Panc1 (cell line): ENCODE measurements at regions not wholly inside any gene's neighbourhood (a gene's known extent, or its start where the extent isn't known, plus 50 kb on each side); places are given as distances from the start of the nearest gene placed in this dataset.
"Not testable (repeated sequence)": the region's sequence is repeated elsewhere in the genome, so short reads cannot be mapped to it uniquely, and the experiment has no call there.

ENCODE experiments used
- ATAC-seq: fragments of 200-7000 bp; cut with Tn5 transposase; 2 replicates; pipeline ENCODE4 v1.9.1; 2020; ENCODE audit warnings: mild to moderate bottlenecking, moderate library complexity
- BruUV-seq: library from RNA; stranded (reverse); fragments of 400-500 nt; replicated peaks from 2 replicates; lab custom pipeline; 2021; lab: Mats Ljungman, UMichigan
- CTCF ChIA-PET: fragments of 300-600 bp; sonication (Branson Sonifier 250); formaldehyde crosslinking; loops from one replicate; lab custom pipeline; 2022; ENCODE audit warnings: antibody characterized with exemption; lab: Charles Lee
- POLR2A ChIA-PET: fragments of 300-600 bp; sonication (Branson Sonifier 250); formaldehyde crosslinking; loops from one replicate; lab custom pipeline; 2022; ENCODE audit warnings: antibody characterized with exemption; lab: Charles Lee
- DNase-seq: peaks from one replicate; pipeline ENCODE4 v3.0.0-alpha.2; 2010; ENCODE audit warnings: low read depth, low spot score
- H3K27ac ChIP-seq: 2 replicates; pipeline ENCODE4 v1.5.1; 2011; ENCODE audit warnings: mild to moderate bottlenecking, low read length, inconsistent platforms
- H3K27me3 ChIP-seq: fragments of 200-500 bp; sonication (Bioruptor generic); 2 replicates; pipeline ENCODE4 v1.6.0; 2014; ENCODE audit warnings: low read length, inconsistent platforms; ENCODE audit not compliant: control insufficient read depth, insufficient read depth
- H3K36me3 ChIP-seq: fragments of 200-500 bp; sonication (Bioruptor generic); 2 replicates; pipeline ENCODE4 v1.5.1; 2014; ENCODE audit warnings: inconsistent platforms, mild to moderate bottlenecking, low read length, moderate library complexity; ENCODE audit not compliant: control insufficient read depth, insufficient read depth
- H3K4me1 ChIP-seq: 2 replicates; pipeline ENCODE4 v1.5.1; 2011; ENCODE audit warnings: inconsistent platforms, mild to moderate bottlenecking, low read length, moderate library complexity; ENCODE audit not compliant: control insufficient read depth, insufficient read depth
- H3K4me3 ChIP-seq, 2 experiments: 2 replicates each; pipeline ENCODE4 v1.5.1; 2011 to 2012; ENCODE audit warnings: low read depth in 2 of 2, low read length in 2 of 2, mild to moderate bottlenecking in 2 of 2, inconsistent platforms in 1 of 2, moderate library complexity in 1 of 2
- H3K9me3 ChIP-seq: fragments of 200-500 bp; sonication (Bioruptor generic); 2 replicates; pipeline ENCODE4 v1.5.1; 2014; ENCODE audit warnings: low read depth, mild to moderate bottlenecking, inconsistent platforms, low read length, moderate library complexity; ENCODE audit not compliant: control insufficient read depth, insufficient read depth
- POLR2AphosphoS5 ChIP-seq: IDR thresholded peaks from 2 replicates; pipeline ENCODE4 v1.6.1; 2012; ENCODE audit warnings: mild to moderate bottlenecking, low read depth, low read length, moderate library complexity
- SIN3A ChIP-seq: IDR thresholded peaks from 2 replicates; pipeline ENCODE4 v1.6.1; 2012; ENCODE audit warnings: low read depth, mild to moderate bottlenecking, low read length, moderate library complexity, borderline replicate concordance; ENCODE audit not compliant: insufficient read depth
- TCF7L2 ChIP-seq: IDR thresholded peaks from 2 replicates; pipeline ENCODE4 v1.6.1; 2011; ENCODE audit warnings: mild to moderate bottlenecking, low read depth, low read length, inconsistent platforms
- in situ Hi-C: cut with HindIII; loops from 2 replicates; pipeline ENCODE4 v1.10.0; 2016; ENCODE audit warnings: low sequenced_read_pairs, low pct_unique_long_range_greater_than_20kb
- intact Hi-C: fragments of 100-400 bp; cut with micrococcal nuclease; formaldehyde crosslinking; loops from one replicate; pipeline ENCODE4 v1.10.0; 2022; ENCODE audit not compliant: unreplicated experiment
- TF ChIP-seq, protein P1 (sequence below): fragments of 450-650 bp; IDR thresholded peaks from 2 replicates; pipeline ENCODE4 v1.5.1; 2017; ENCODE audit warnings: mild to moderate bottlenecking
- TF ChIP-seq, protein P2 (sequence below), 2 experiments: IDR thresholded peaks; 2 replicates each; pipeline ENCODE4 v1.6.1; 2011 to 2012; ENCODE audit warnings: low read depth in 2 of 2, control low read depth in 1 of 2, low read length in 1 of 2, mild to moderate bottlenecking in 1 of 2, moderate library complexity in 1 of 2; ENCODE audit not compliant: insufficient read depth in 1 of 2

DNA sequence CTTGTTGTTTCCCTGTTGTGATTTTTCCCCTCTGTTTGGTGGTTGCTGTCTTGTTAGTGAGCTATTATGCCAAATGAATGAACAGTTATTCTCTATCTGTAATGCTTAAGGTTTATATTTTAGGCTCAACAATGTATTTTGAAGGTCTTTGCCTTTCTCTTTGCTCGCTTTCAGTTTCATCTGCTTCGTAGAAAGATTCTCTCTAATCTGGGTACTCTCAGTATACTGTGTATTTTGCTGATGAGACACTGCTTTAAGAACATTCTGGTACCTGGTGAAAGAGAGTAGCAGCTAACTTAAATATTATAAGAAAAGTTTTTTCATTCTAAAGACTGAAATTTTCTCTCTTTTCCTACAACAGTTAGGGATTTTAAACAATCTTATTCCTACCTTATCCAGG lies 1274.7 kb upstream of the PABPC4L start:
- in situ Hi-C loops (no loop called here), intact Hi-C loops (no loop called here)
- TF ChIP-seq, protein P1, sequence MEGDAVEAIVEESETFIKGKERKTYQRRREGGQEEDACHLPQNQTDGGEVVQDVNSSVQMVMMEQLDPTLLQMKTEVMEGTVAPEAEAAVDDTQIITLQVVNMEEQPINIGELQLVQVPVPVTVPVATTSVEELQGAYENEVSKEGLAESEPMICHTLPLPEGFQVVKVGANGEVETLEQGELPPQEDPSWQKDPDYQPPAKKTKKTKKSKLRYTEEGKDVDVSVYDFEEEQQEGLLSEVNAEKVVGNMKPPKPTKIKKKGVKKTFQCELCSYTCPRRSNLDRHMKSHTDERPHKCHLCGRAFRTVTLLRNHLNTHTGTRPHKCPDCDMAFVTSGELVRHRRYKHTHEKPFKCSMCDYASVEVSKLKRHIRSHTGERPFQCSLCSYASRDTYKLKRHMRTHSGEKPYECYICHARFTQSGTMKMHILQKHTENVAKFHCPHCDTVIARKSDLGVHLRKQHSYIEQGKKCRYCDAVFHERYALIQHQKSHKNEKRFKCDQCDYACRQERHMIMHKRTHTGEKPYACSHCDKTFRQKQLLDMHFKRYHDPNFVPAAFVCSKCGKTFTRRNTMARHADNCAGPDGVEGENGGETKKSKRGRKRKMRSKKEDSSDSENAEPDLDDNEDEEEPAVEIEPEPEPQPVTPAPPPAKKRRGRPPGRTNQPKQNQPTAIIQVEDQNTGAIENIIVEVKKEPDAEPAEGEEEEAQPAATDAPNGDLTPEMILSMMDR = no peak
- TF ChIP-seq, protein P2, sequence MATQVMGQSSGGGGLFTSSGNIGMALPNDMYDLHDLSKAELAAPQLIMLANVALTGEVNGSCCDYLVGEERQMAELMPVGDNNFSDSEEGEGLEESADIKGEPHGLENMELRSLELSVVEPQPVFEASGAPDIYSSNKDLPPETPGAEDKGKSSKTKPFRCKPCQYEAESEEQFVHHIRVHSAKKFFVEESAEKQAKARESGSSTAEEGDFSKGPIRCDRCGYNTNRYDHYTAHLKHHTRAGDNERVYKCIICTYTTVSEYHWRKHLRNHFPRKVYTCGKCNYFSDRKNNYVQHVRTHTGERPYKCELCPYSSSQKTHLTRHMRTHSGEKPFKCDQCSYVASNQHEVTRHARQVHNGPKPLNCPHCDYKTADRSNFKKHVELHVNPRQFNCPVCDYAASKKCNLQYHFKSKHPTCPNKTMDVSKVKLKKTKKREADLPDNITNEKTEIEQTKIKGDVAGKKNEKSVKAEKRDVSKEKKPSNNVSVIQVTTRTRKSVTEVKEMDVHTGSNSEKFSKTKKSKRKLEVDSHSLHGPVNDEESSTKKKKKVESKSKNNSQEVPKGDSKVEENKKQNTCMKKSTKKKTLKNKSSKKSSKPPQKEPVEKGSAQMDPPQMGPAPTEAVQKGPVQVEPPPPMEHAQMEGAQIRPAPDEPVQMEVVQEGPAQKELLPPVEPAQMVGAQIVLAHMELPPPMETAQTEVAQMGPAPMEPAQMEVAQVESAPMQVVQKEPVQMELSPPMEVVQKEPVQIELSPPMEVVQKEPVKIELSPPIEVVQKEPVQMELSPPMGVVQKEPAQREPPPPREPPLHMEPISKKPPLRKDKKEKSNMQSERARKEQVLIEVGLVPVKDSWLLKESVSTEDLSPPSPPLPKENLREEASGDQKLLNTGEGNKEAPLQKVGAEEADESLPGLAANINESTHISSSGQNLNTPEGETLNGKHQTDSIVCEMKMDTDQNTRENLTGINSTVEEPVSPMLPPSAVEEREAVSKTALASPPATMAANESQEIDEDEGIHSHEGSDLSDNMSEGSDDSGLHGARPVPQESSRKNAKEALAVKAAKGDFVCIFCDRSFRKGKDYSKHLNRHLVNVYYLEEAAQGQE (IDR thresholded peaks at IDR 0.05; ENCODE audit: insufficient read depth in 1 of 2, low read depth in 2 of 2, low read length in 1 of 2) = no peak
- TF ChIP-seq SIN3A (no peak), TCF7L2 (no peak), POLR2AphosphoS5 (no peak)
- no TSS peak for BruUV-seq
- CTCF ChIA-PET = no interaction called here
- H3K27me3 ChIP-seq = no peaks in the 10 kb centered on the region
- POLR2A ChIA-PET = no interaction called here
- H3K9me3 ChIP-seq = no peaks in the 10 kb centered on the region
- H3K4me1 ChIP-seq = no peaks in the 10 kb centered on the region
- no peak for DNase-seq
- H3K36me3 ChIP-seq = no peaks in the 10 kb centered on the region
- no peak overlapping the region for H3K27ac ChIP-seq
- H3K4me3 ChIP-seq = no peak overlapping the region
- ATAC-seq = no peak

DNA sequence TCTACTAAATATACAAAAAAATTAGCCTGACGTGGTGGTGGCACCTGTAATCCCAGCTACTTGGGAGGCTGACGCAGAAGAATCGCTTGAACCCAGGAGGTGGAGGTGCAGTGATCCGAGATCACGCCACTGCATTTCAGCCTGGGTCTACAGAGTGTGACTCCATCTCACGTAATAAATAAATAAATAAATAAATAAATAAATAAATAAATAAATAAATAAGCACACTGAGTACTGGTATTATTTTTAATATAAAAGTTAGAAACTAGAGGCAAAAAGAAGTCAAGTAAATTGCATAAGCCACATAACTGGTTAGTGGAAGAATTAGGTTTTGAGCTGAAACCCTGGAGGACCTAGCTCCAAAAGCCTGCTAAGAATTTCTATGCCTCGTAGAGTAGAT lies 1262.7 kb upstream of the PABPC4L start:
- ATAC-seq = no peak
- H3K4me1 ChIP-seq = no peaks in the 10 kb centered on the region

DNA sequence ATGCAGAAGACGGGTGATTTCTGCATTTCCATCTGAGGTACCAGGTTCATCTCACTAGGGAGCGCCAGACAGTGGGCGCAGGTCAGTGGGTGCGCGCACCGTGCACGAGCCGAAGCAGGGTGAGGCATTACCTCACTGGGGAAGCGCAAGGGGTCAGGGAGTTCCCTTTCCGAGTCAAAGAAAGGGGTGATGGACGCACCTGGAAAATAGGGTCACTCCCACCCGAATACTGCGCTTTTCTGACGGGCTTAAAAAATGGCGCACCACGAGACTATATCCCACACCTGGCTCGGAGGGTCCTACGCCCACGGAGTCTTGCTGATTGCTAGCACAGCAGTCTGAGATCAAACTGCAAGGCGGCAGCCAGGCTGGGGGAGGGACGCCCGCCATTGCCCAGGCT lies 1246.0 kb upstream of the PABPC4L start:
- H3K4me1 ChIP-seq, in situ Hi-C loops, H3K4me3 ChIP-seq, BruUV-seq, H3K36me3 ChIP-seq, H3K27me3 ChIP-seq, H3K9me3 ChIP-seq, ATAC-seq, intact Hi-C loops, H3K27ac ChIP-seq, CTCF ChIA-PET, POLR2A ChIA-PET, DNase-seq: not testable (repeated sequence)

More for the DNA sequence above, 1262.7 kb upstream of the PABPC4L start:
- no peaks in the 10 kb centered on the region for H3K36me3 ChIP-seq
- ChIA-PET CTCF (no interaction called here), POLR2A (no interaction called here)
- no peak overlapping the region for H3K27ac ChIP-seq
- TF ChIP-seq, protein P2 (IDR thresholded peaks at IDR 0.05; ENCODE audit: insufficient read depth in 1 of 2, low read depth in 2 of 2, low read length in 1 of 2) = no peak
- TF ChIP-seq POLR2AphosphoS5 (no peak), SIN3A (no peak), TCF7L2 (no peak)
- TF ChIP-seq, protein P1 = no peak
- no peaks in the 10 kb centered on the region for H3K9me3 ChIP-seq
- no peaks in the 10 kb centered on the region for H3K27me3 ChIP-seq
- in situ Hi-C loops = no loop called here
- intact Hi-C loops = no loop called here
- no peak overlapping the region for H3K4me3 ChIP-seq
- no TSS peak for BruUV-seq
- no peak for DNase-seq
